SU-DHL-6 (cell line): ENCODE measurements at regions not wholly inside any gene's neighbourhood (a gene's known extent, or its start where the extent isn't known, plus 50 kb on each side); places are given as distances from the start of the nearest gene placed in this dataset.

Experiments
- H2AFZ ChIP-seq: fragments of 200-600 bp; sonication (generic); 2 replicates; pipeline ENCODE4 v1.6.1; 2014; ENCODE audit warnings: low read depth, mild to moderate bottlenecking, moderate library complexity, mixed read lengths, antibody characterized with exemption, low read length; ENCODE audit not compliant: severe bottlenecking
- H3F3A ChIP-seq: fragments of 200-600 bp; shearing (Covaris generic); 2 replicates; pipeline ENCODE4 v1.6.0; 2016; ENCODE audit warnings: antibody characterized with exemption, mild to moderate bottlenecking; ENCODE audit not compliant: insufficient read depth
- H3K27ac ChIP-seq: fragments of 200-600 bp; sonication (generic); 2 replicates; pipeline ENCODE4 v1.5.1; 2016; ENCODE audit warnings: low read depth, mild to moderate bottlenecking, low read length, moderate library complexity, mixed read lengths
- H3K27me3 ChIP-seq: fragments of 200-600 bp; sonication (generic), shearing (Covaris generic); 2 replicates; pipeline ENCODE4 v1.6.0; 2014; ENCODE audit warnings: mild to moderate bottlenecking, low read length
- H3K36me3 ChIP-seq: fragments of 200-600 bp; sonication (generic); 2 replicates; pipeline ENCODE4 v1.6.1; 2014; ENCODE audit warnings: mild to moderate bottlenecking, low read length, mixed read lengths
- H3K4me2 ChIP-seq: fragments of 300-600, 200-600 bp; shearing (Covaris generic), sonication (generic); 2 replicates; pipeline ENCODE4 v1.6.0; 2014; ENCODE audit warnings: low read length, low read depth, mild to moderate bottlenecking; ENCODE audit not compliant: poor library complexity, severe bottlenecking
- H3K4me3 ChIP-seq: fragments of 200-600 bp; sonication (generic); 2 replicates; pipeline ENCODE4 v1.5.1; 2014; ENCODE audit warnings: antibody characterized with exemption, low read length, mild to moderate bottlenecking, mixed read lengths; ENCODE audit not compliant: insufficient read depth, poor library complexity, severe bottlenecking
- H3K79me2 ChIP-seq: fragments of 200-600 bp; sonication (generic); 2 replicates; pipeline ENCODE4 v1.6.1; 2014; ENCODE audit warnings: mild to moderate bottlenecking, low read length, moderate library complexity; ENCODE audit not compliant: insufficient read depth
- H3K9ac ChIP-seq: fragments of 200-600 bp; sonication (generic); 2 replicates; pipeline ENCODE4 v1.7.0; 2014; ENCODE audit warnings: mild to moderate bottlenecking, low read length
- H3K9me2 ChIP-seq: fragments of 200-600 bp; sonication (generic); replicated peaks from 2 replicates; pipeline ENCODE4 v1.6.1; 2014; ENCODE audit warnings: low read length; ENCODE audit not compliant: insufficient read depth
- H3K9me3 ChIP-seq: fragments of 200-600 bp; sonication (generic); 2 replicates; pipeline ENCODE4 v1.6.1; 2014; ENCODE audit warnings: low read length, mixed read lengths; ENCODE audit not compliant: insufficient read depth
- H4K20me1 ChIP-seq: fragments of 200-600 bp; sonication (generic); 2 replicates; pipeline ENCODE4 v1.6.1; 2014; ENCODE audit warnings: low read depth, mild to moderate bottlenecking, antibody characterized with exemption, low read length, moderate library complexity, mixed read lengths
- EZH2phosphoT487 ChIP-seq: fragments of 200-600 bp; sonication (generic), shearing (Covaris generic); conservative IDR thresholded peaks from 2 replicates; pipeline ENCODE4 v1.6.1; 2018; ENCODE audit warnings: mild to moderate bottlenecking, antibody characterized with exemption, low read length, moderate library complexity, mixed read lengths
- TF ChIP-seq, protein P1 (sequence below): fragments of 200-600 bp; sonication (generic); IDR thresholded peaks from one replicate; pipeline ENCODE4 v1.5.1; 2017; ENCODE audit warnings: antibody characterized with exemption, mild to moderate bottlenecking, low read length, moderate library complexity; ENCODE audit not compliant: insufficient read depth, poor library complexity, severe bottlenecking

DNA sequence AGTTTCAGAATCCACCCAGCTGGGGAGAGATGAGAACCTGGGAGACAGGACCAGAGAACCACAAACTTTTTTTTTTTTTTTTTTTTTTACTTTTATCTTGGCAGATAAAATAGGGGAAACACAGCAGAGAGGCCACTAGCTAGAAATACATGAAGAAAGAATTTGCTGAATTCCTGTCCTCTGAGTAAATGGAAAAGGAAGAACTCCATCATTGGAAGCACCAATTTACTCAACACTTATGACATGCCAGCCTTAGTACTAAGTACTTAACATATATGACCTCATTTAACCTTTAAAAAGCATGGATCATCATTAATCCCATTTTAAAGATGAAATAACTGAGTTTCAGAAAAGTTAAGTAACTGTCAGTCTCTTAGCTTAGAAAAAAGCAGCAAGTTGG is 343.0 kb upstream of the NPSR1 start:
- H3K4me2 ChIP-seq, result no peak overlapping the region
- H3K36me3 ChIP-seq, result no peaks in the 10 kb centered on the region
- H3K9me3 ChIP-seq, result 0 out of 2 replicates have a peak, but pooled peaks cover 8% of the 10 kb centered on the region
- no peak overlapping the region for H3K9ac ChIP-seq
- no peak overlapping the region for H3K4me3 ChIP-seq
- H3K27me3 ChIP-seq, result no peaks in the 10 kb centered on the region
- no peaks in the 10 kb centered on the region for H3K79me2 ChIP-seq
- no peaks in the 10 kb centered on the region for H3K9me2 ChIP-seq
- H4K20me1 ChIP-seq, result no peaks in the 10 kb centered on the region
- no peak for TF ChIP-seq EZH2phosphoT487
- H3K27ac ChIP-seq, result no peak overlapping the region
- no peaks in the 10 kb centered on the region for H3F3A ChIP-seq
- no peak overlapping the region for H2AFZ ChIP-seq

DNA sequence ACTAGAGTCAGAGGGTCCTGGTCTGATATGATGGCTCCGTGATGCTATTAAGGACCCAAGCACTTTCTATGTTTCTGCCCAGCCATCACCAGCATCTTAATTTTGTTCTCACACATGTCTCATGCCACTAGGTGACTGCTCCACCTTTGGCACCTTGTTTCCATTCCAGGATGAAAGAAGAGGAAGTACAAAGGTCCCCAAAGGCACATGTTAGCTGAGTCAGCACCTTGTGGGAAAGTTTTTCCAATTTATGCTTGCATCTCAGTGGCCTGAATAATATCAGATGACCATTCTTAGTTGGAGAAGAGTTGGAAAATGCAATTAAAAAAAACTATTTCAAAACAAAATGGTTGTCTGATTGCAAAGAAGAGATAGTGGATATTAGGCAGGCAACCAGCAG is 341.0 kb upstream of the NPSR1 start:
- Histone ChIP-seq H3K27me3 (no peaks in the 10 kb centered on the region), H2AFZ (no peak overlapping the region), H3K36me3 (no peaks in the 10 kb centered on the region), H3K9ac (no peak overlapping the region), H3K9me3 (0 out of 2 replicates have a peak, but pooled peaks cover 7% of the 10 kb centered on the region), H3F3A (no peaks in the 10 kb centered on the region), H4K20me1 (no peaks in the 10 kb centered on the region), H3K9me2 (no peaks in the 10 kb centered on the region), H3K27ac (no peak overlapping the region), H3K79me2 (no peaks in the 10 kb centered on the region), H3K4me2 (no peak overlapping the region), H3K4me3 (no peak overlapping the region)
- TF ChIP-seq, protein P1, sequence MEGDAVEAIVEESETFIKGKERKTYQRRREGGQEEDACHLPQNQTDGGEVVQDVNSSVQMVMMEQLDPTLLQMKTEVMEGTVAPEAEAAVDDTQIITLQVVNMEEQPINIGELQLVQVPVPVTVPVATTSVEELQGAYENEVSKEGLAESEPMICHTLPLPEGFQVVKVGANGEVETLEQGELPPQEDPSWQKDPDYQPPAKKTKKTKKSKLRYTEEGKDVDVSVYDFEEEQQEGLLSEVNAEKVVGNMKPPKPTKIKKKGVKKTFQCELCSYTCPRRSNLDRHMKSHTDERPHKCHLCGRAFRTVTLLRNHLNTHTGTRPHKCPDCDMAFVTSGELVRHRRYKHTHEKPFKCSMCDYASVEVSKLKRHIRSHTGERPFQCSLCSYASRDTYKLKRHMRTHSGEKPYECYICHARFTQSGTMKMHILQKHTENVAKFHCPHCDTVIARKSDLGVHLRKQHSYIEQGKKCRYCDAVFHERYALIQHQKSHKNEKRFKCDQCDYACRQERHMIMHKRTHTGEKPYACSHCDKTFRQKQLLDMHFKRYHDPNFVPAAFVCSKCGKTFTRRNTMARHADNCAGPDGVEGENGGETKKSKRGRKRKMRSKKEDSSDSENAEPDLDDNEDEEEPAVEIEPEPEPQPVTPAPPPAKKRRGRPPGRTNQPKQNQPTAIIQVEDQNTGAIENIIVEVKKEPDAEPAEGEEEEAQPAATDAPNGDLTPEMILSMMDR, result no peak
- no peak for TF ChIP-seq EZH2phosphoT487

DNA sequence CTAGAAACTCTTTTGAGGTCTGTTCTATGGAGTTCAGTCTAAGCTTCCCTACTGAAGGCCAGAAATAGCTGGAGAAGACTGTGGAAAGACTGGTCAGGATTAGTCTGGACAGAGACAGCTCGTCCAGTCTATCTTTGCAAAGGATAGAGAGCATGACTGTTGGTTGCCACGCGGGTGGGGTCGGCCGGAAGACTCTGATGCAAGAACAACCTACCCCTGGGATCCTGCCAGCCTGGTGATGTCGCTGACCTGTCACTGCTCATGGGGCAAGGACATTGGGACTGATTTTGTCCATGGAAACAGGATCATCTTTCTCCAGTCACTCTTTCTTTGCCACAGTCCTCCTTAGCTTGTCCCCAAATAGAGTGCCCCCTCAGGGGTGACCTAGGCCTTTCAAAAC is 337.6 kb upstream of the NPSR1 start:
- Histone ChIP-seq H3K27ac (no peak overlapping the region), H3K4me3 (no peak overlapping the region), H3K36me3 (no peaks in the 10 kb centered on the region), H2AFZ (no peak overlapping the region), H3F3A (no peaks in the 10 kb centered on the region), H4K20me1 (no peaks in the 10 kb centered on the region), H3K9ac (no peak overlapping the region), H3K9me3 (no peaks in the 10 kb centered on the region), H3K27me3 (no peaks in the 10 kb centered on the region), H3K79me2 (no peaks in the 10 kb centered on the region), H3K4me2 (no peak overlapping the region), H3K9me2 (no peaks in the 10 kb centered on the region)
- no peak for TF ChIP-seq EZH2phosphoT487
- TF ChIP-seq, protein P1, result no peak

DNA sequence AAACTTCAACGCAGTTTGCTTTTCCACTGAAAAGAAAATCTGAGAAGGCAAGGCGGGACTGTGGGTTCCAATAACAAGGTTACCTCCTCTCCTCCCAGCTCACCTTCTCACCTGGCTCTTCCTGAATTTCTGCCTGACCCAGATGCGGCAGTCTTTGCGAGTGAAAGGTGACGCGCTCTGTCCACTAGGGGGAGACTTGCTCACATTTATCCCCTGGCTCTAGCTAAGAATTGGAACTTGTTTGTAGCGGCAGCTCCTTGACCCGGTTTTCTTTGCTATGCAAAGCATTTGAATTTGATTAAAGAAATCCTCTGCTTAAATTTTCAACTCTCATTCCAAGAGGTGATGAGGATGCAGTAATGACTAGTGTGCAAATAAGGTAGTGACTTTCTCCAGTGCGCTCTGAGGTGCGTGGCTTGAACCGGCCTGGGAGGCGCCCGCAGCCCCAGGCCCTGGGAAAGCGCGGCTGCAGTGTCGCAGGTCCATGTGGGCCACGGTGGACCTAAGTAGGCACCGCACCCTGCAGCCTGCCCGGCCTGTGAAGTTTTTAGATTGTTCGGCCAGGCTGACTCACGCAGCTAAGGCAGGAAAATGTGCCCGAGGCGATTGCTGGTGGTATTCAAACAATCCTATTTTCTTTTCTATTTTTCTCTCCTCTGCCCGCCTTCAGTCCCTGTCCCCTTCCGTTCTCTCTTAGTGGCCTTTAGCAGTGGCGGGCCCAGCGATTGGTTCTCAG is 336.9 kb upstream of the NPSR1 start:
- TF ChIP-seq EZH2phosphoT487, result no peak
- TF ChIP-seq, protein P1, result peak; percentile 94
- H3K9me3 ChIP-seq, result no peaks in the 10 kb centered on the region
- no peak overlapping the region for H3K4me3 ChIP-seq
- H3K4me2 ChIP-seq, result no peak overlapping the region
- no peaks in the 10 kb centered on the region for H4K20me1 ChIP-seq
- H3K36me3 ChIP-seq, result no peaks in the 10 kb centered on the region
- H3K79me2 ChIP-seq, result no peaks in the 10 kb centered on the region
- H3K27ac ChIP-seq, result no peak overlapping the region
- H2AFZ ChIP-seq, result no peak overlapping the region
- H3F3A ChIP-seq, result no peaks in the 10 kb centered on the region
- no peak overlapping the region for H3K9ac ChIP-seq
- no peaks in the 10 kb centered on the region for H3K27me3 ChIP-seq
- H3K9me2 ChIP-seq, result no peaks in the 10 kb centered on the region
